Skin epidermis (tissue), 12 donors: ENCODE measurements at regions not wholly inside any gene's neighbourhood (a gene's known extent, or its start where the extent isn't known, plus 50 kb on each side); places are given as distances from the start of the nearest gene placed in this dataset.
"Not testable (repeated sequence)": the region's sequence is repeated elsewhere in the genome, so short reads cannot be mapped to it uniquely, and the experiment has no call there.

Experiments
- H3K27ac ChIP-seq, 21 experiments: fragments of 200-600 bp; sonication (generic) in 11 of 21; one replicate each; pipeline ENCODE4 v1.5.0; 2020; ENCODE audit warnings: mild to moderate bottlenecking in 3 of 21, inconsistent platforms in 2 of 21, moderate library complexity in 2 of 21
- H3K4me3 ChIP-seq, 7 experiments: fragments of 200-600 bp; sonication (generic) in 2 of 7; one replicate each; pipeline ENCODE4 v1.5.0; 2020; ENCODE audit warnings: inconsistent platforms in 2 of 7, mild to moderate bottlenecking in 2 of 7, moderate library complexity in 1 of 7

DNA sequence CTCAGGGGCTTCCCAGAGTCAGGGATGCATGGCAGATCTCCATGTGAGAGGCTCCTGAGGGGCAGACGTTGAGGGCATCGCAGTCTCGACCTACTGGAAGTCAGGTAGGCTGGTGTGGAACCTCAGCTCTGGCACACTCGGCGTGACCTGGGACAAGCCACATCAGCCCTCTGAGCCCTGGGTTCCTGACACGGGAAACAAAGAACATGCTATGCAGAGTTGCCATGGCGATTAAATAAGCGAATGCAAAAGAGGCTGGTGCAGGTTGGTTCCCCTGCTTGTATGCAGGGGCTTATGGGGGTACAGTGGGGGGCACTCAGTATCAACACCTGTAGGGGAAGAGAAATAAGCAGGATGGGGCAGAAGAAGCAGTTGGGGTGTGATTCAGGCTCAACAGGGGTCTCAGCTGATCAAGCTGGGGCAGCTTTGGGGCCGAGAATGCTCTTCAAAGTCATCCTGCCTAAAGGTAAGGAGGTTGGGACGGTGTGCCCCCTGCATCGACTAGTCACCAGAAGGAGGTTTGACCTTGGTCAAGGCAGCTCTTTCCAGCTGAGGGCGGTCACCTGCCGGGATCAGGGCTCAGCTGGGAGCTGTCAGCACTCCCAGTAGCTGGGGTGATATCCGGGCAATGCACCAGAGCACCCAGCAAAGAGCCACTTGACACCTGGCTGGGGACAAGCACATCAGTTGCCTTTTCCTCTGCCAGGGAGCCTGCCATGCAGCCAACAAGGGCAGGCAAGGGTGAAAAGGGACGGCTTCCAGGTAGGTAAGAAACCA, 442.7 kb downstream of the MIAT start:
- Histone ChIP-seq H3K4me3 (no peak overlapping the region), H3K27ac (no peak overlapping the region)

DNA sequence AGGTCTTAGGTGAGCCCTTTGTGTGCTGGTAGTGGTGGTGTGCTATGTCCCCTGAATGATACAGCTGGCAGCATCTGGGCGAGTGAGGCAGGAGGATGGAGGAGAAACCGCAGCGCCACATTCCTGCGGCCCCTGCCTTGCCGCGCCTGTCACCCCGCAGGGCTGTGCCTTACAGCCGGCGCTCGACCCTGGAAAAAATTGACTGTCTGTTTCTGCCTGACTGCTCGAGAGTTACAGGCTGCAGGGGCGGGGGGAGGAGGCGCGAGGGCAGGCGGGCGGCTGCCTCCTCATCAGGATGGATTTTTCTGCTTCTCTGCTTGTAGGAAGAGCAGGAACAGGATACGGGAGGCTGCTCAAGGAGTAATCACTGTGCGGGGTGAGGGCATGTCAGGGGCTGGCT, 443.4 kb downstream of the MIAT start:
- H3K4me3 ChIP-seq: no peak overlapping the region
- H3K27ac ChIP-seq: peak overlapping the region in 2 of 21 experiments; percentile 21 to 25

DNA sequence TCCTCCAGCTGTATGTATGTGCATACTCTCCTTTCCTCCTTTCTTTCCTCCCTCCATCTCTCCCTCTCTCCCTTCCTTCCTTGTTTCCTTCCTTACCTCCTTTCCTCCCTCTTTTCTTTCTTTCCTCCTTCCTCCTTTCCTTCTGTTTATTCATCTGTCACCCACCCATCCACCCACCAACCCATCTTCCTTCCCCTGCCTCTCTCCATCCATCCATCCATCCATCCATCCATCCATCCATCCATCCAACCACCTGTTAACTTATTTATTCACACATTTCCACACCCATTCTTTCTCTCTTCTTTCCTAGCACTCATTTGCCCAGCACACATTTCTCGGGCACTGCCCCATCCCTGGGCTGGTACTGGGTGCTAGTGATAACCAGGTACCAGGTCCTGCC, 443.9 kb downstream of the MIAT start:
- Histone ChIP-seq H3K4me3 (no peak overlapping the region), H3K27ac (peak overlapping the region in 2 of 21 experiments; percentile 21 to 25)

GRCh38 chr22:27104449-27104848, 447.1 kb downstream of the MIAT start:
- no peak overlapping the region for H3K4me3 ChIP-seq
- no peak overlapping the region for H3K27ac ChIP-seq

DNA sequence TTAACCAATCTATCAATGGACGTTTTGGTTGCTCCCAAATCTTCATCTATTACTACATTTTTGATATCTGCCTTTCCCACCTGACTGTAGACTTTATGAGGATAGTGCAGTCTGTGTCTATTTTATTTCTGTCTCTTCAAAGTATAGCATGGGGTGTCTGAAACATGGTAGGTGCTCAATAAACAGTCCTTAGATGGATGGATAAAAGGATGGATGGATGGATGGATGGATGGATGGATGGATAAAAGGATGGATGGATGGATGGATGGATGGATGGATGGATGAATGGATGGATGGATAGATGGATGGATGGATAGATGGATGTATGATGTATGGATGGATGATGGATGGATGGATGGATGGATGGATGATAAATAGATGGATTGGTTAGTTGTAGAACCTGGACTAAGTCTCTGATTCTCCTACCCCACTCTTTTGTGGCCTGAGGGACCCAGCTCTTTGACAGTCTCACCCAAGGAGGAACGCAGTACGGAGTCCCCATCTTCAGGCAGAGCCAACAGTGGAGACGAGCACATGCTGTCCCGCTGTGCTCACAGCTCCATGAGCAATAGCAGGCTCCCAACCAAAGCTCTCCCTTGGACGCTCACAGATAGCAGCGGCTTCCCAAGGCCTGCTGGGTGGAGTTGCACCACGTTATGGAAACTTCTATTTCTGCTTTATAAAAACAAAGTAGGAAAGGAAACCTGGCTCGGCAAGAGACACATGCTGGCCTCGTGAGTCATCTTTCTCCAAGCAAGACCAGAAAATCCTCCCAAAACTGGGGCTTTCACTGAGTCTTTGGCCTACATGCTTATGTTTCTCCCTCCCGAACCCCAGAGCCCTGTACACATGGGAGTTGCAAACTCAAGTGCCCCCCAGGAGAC, 448.0 kb downstream of the MIAT start:
- H3K27ac ChIP-seq: peak overlapping the region in 11 of 21 experiments; percentile 1 to 75 (median 26)

DNA sequence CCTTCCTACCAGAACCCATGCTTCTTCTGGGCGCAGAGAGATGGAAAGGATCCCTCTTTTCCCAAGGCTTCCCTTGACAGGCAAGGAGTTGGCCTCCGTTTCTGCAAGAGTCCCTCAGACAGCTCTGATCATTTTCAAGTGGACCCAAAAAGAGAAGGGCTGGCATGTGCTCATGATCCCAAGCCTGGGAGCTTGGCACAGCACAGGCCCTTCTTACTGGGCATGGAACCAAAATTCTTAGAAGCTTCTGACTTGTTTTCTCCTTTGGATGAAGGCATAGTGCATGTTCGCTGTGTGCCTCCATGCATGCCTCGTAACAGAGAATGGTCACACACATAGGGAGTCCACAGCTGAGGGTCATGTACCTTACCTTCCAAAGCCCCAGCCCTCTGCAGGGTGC, 449.6 kb downstream of the MIAT start:
- Histone ChIP-seq H3K4me3 (no peak overlapping the region), H3K27ac (peak overlapping the region in 7 of 21 experiments; percentile 2 to 75 (median 27))

More for the DNA sequence above, 448.0 kb downstream of the MIAT start:
- no peak overlapping the region for H3K4me3 ChIP-seq

DNA sequence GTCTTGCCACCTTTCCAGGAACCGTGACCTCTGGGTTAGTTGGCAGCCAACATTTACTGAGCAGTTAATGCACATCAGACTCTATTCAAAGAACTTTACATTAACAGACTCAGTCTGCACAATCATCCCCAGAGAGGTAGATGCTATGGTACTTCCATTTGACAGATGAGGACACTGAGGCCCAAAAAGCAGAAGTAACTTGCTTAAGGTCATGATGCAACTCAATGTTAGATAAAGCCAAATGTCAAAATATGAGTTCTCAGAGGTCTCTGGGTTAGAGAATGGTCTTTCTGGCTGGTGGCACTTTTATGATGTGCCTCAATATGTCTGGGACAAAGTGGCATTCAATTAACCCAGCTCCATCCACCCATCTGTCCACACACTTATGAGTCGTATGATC, 450.0 kb downstream of the MIAT start:
- H3K27ac ChIP-seq: peak overlapping the region in 1 of 21 experiments; percentile 61
- no peak overlapping the region for H3K4me3 ChIP-seq

DNA sequence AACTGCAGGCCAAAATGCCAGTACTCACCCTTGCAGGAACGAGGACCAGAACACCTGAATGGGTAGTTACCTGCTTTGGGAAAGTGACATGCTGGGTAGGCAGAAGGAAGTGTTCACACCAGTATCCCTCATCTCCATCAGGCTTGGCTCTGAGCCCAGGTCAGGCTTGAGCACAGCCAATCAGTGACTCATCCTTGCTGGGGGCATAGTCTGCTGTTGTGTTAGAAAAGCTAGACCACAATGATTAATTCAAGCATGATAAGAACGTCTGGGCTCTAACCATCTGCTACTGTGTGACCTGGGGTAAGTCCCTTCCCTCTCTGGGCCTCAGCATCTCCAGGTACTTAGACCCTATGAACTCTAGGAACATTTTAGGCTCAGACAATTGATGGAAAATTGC, 450.4 kb downstream of the MIAT start:
- no peak overlapping the region for H3K4me3 ChIP-seq
- peak overlapping the region in 2 of 21 experiments; percentile 5 to 61 for H3K27ac ChIP-seq

GRCh38 chr22:27108425-27109114, 451.2 kb downstream of the MIAT start:
- H3K27ac ChIP-seq: peak overlapping the region in 9 of 21 experiments; percentile 4 to 51 (median 33)
- no peak overlapping the region for H3K4me3 ChIP-seq

GRCh38 chr22:27109406-27109805, 452.0 kb downstream of the MIAT start:
- H3K27ac ChIP-seq, H3K4me3 ChIP-seq: not testable (repeated sequence)

DNA sequence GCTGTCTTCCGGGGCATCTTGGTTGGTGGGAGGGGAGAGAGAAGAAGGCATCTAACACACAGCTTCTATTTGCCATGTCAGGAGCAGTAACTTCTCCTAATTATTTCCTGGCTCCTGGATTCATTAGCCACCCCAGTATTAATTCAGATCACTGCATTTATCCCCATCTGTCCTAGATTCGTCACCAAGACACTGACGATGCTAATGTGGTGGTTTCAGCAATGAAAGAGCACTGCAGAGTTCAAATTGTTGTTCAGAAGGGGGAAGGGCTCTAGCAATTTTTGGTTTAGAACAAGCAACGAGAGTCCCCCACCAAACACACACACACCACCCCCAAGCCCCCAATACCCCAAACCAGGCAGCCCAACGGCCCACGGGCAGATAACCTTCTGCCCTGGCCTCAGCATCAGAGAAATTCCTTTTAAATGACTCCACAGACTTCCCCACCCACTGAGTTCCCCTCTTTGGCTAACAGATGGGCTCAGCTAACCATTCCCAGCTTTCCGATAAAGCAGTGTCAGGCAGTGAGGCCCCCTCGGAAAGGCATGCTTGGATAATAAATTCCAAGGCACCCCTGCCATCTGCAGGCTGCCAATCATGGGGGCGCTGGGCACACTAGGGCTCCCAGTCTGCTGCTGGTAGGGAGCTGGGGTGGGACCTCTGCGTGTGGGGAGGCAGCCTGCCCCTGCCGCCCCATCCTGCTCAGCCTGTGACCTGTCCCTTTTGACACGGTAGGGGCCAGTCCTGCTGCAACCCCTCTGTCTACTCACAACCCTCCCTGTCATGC, 453.5 kb downstream of the MIAT start:
- no peak overlapping the region for H3K4me3 ChIP-seq

GRCh38 chr22:27111796-27112672, 454.6 kb downstream of the MIAT start:
- peak overlapping the region in 10 of 21 experiments; percentile 19 to 79 (median 72) for H3K27ac ChIP-seq
- no peak overlapping the region for H3K4me3 ChIP-seq

More for the DNA sequence above, 453.5 kb downstream of the MIAT start:
- H3K27ac ChIP-seq: peak overlapping the region in 10 of 21 experiments; percentile 5 to 76 (median 29)

DNA sequence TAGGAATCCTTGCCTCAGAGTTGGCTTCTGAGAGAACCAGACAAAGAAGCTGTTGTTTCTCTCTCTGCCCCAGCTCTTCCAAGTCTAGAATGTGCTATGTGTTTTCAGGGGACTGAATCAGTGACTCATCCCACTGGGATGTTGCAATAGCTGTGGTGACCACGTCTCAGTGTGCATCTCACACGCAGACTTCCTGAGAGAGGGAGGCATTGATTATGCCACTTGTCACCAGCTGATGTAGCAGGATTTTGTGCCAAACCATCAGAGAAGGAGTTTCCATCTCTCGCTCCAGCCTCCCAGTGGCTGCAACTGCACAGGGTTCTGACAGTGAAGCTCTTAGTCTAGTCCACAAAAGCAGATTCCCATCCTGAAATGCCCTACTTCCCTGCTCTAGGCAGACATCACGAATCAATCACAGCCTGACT, 455.8 kb downstream of the MIAT start:
- Histone ChIP-seq H3K27ac (peak overlapping the region in 11 of 21 experiments; percentile 19 to 79 (median 71)), H3K4me3 (no peak overlapping the region)

DNA sequence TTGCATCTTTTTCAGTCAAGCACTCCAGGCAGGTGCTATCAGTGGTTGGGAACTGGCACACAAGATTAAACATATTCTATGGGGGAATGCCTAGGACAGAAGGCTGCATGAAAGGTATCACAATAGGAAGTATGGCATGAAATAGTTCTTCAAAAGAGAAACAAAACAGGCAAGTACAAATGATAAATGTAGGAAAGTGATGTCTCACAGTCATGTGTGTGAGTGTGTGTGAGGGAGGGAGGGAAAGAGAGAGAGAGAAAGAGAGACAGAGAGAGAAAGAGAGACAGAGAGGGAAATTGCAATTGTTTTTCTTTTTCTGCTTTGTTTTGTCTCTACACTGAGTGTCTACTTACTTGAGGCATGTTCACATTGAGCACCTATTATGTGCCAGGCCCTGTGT, 456.3 kb downstream of the MIAT start:
- Histone ChIP-seq H3K4me3 (no peak overlapping the region), H3K27ac (peak overlapping the region in 8 of 21 experiments; percentile 10 to 79 (median 50))

DNA sequence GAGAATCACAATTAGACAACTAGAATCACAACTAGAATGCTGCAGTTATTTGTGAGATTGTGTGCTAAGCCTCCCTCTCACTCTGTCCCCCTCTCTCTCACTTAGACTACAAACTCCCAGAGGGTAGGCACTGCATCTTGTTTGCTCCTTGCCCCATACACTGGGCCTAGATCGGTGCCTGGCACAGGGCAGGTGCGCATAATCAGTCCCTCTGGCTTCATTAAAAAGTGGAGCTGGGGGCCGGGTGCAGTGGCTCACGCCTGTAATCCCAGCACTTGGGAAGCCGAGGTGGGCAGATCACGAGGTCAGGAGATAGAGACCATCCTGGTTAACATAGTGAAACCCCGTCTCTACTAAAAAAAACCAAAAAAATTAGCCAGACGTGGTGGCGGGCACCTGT, 456.8 kb downstream of the MIAT start:
- H3K27ac ChIP-seq: peak overlapping the region in 4 of 21 experiments; percentile 44 to 79 (median 75)
- no peak overlapping the region for H3K4me3 ChIP-seq

DNA sequence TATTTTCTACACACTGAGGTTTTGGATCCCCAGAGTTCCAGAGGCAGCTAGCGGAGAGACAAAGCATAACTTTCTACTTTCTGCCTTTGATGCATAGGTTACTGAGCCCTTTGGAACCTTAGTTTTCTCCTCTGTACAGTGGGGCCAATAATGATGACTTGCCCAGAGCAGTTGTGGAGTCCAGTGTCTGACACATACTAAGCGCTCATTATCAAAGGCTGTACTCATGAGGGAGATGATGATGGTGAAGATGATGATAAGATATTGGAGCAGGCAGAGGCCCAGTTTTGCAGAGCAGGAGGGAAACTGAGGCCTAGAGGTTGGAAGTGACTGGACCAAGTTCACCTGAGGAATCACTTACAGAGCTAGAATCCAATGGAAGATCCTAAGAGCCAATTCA, 458.0 kb downstream of the MIAT start:
- H3K4me3 ChIP-seq: no peak overlapping the region
- no peak overlapping the region for H3K27ac ChIP-seq

GRCh38 chr22:27115816-27116256, 458.4 kb downstream of the MIAT start:
- Histone ChIP-seq H3K27ac (no peak overlapping the region), H3K4me3 (no peak overlapping the region)
